Nephron (organoid): ENCODE measurements at regions not wholly inside any gene's neighbourhood (a gene's known extent, or its start where the extent isn't known, plus 50 kb on each side); places are given as distances from the start of the nearest gene placed in this dataset.
A peak's percentile ranks its signal among the peaks of the same experiment; 100 is the strongest.

ENCODE experiments used
- H3K27ac Mint-ChIP-seq, 3 experiments: 2 replicates each; pipeline ENCODE4 v1.8.0; 2020; ENCODE audit warnings: mixed read lengths in 3 of 3, mild to moderate bottlenecking in 2 of 3, moderate library complexity in 1 of 3
- H3K27me3 Mint-ChIP-seq: 2 replicates; pipeline ENCODE4 v1.8.0; 2021; ENCODE audit warnings: low read depth, mild to moderate bottlenecking, moderate library complexity, mixed read lengths
- H3K36me3 Mint-ChIP-seq: 2 replicates; pipeline ENCODE4 v1.8.0; 2020; ENCODE audit warnings: low read depth, mixed read lengths
- H3K4me1 Mint-ChIP-seq: 2 replicates; pipeline ENCODE4 v1.8.0; 2020; ENCODE audit warnings: mixed read lengths
- H3K4me3 Mint-ChIP-seq, 3 experiments: 2 replicates each; pipeline ENCODE4 v1.8.0; 2020; ENCODE audit warnings: mild to moderate bottlenecking in 3 of 3, mixed read lengths in 3 of 3, moderate library complexity in 2 of 3
- H3K9me3 Mint-ChIP-seq: 2 replicates; pipeline ENCODE4 v1.8.0; 2020; ENCODE audit warnings: mixed read lengths
- CTCF ChIP-seq, 3 experiments: fragments of 200-600 bp; sonication (generic); IDR thresholded peaks; one replicate each; pipeline ENCODE4 v1.5.0; 2021; ENCODE audit warnings: antibody characterized with exemption in 3 of 3; ENCODE audit not compliant: unreplicated experiment in 3 of 3

GRCh38 chr2:39930175-39930917, 151.3 kb upstream of the THUMPD2 start:
- H3K4me3 Mint-ChIP-seq = no peak overlapping the region
- H3K9me3 Mint-ChIP-seq = no peaks in the 10 kb centered on the region
- H3K27ac Mint-ChIP-seq = no peak overlapping the region
- H3K36me3 Mint-ChIP-seq = no peaks in the 10 kb centered on the region
- TF ChIP-seq CTCF (IDR thresholded peaks at IDR 0.05; ENCODE audit: unreplicated experiment in 3 of 3) = no peak
- peaks cover 12% of the 10 kb centered on the region for H3K4me1 Mint-ChIP-seq
- H3K27me3 Mint-ChIP-seq = no peaks in the 10 kb centered on the region

GRCh38 chr2:39929531-39929930, 150.5 kb upstream of the THUMPD2 start:
- no peak overlapping the region for H3K27ac Mint-ChIP-seq
- peaks cover 12% of the 10 kb centered on the region for H3K4me1 Mint-ChIP-seq
- H3K36me3 Mint-ChIP-seq = no peaks in the 10 kb centered on the region
- H3K27me3 Mint-ChIP-seq = no peaks in the 10 kb centered on the region
- H3K4me3 Mint-ChIP-seq = no peak overlapping the region
- no peak for TF ChIP-seq CTCF (IDR thresholded peaks at IDR 0.05; ENCODE audit: unreplicated experiment in 3 of 3)
- H3K9me3 Mint-ChIP-seq = no peaks in the 10 kb centered on the region

GRCh38 chr2:39925312-39925711, 146.3 kb upstream of the THUMPD2 start:
- H3K27me3 Mint-ChIP-seq = no peaks in the 10 kb centered on the region
- no peaks in the 10 kb centered on the region for H3K36me3 Mint-ChIP-seq
- peaks cover 35% of the 10 kb centered on the region for H3K4me1 Mint-ChIP-seq
- H3K27ac Mint-ChIP-seq = peak overlapping the region in 1 of 3 experiments; percentile 92
- no peak for TF ChIP-seq CTCF (IDR thresholded peaks at IDR 0.05; ENCODE audit: unreplicated experiment in 3 of 3)
- no peak overlapping the region for H3K4me3 Mint-ChIP-seq
- no peaks in the 10 kb centered on the region for H3K9me3 Mint-ChIP-seq

GRCh38 chr2:39923455-39923854, 144.4 kb upstream of the THUMPD2 start:
- H3K27ac Mint-ChIP-seq = peak overlapping the region; percentile 61 to 92 (median 91)
- H3K27me3 Mint-ChIP-seq = no peaks in the 10 kb centered on the region
- no peak overlapping the region for H3K4me3 Mint-ChIP-seq
- TF ChIP-seq CTCF (IDR thresholded peaks at IDR 0.05; ENCODE audit: unreplicated experiment in 3 of 3) = no peak
- peaks cover 40% of the 10 kb centered on the region for H3K4me1 Mint-ChIP-seq
- no peaks in the 10 kb centered on the region for H3K9me3 Mint-ChIP-seq
- H3K36me3 Mint-ChIP-seq = no peaks in the 10 kb centered on the region

- Mint-ChIP-seq H3K4me3 (no peak overlapping the region), H3K27ac (peak overlapping the region; percentile 61 to 92 (median 91)), H3K4me1 (peaks cover 36% of the 10 kb centered on the region), H3K27me3 (no peaks in the 10 kb centered on the region), H3K36me3 (no peaks in the 10 kb centered on the region), H3K9me3 (no peaks in the 10 kb centered on the region)
- TF ChIP-seq CTCF (IDR thresholded peaks at IDR 0.05; ENCODE audit: unreplicated experiment in 3 of 3) = no peak
These were observed 143.8 kb upstream of the THUMPD2 start for GRCh38 chr2:39922679-39923405.
